HG03354 (cell line): ENCODE measurements at regions not wholly inside any gene's neighbourhood (a gene's known extent, or its start where the extent isn't known, plus 50 kb on each side); places are given as distances from the start of the nearest gene placed in this dataset.
"Not testable (repeated sequence)": the region's sequence is repeated elsewhere in the genome, so short reads cannot be mapped to it uniquely, and the experiment has no call there.

ENCODE experiments used
- ATAC-seq: cut with Tn5 transposase; IDR thresholded peaks from one replicate; pipeline ENCODE4 v1.9.1; 2021; ENCODE audit warnings: mild to moderate bottlenecking; ENCODE audit not compliant: unreplicated experiment, poor library complexity, severe bottlenecking

GRCh38 chr9:97110696-97111095 lies 71.8 kb upstream of the CTSV start:
- no peak for ATAC-seq

DNA sequence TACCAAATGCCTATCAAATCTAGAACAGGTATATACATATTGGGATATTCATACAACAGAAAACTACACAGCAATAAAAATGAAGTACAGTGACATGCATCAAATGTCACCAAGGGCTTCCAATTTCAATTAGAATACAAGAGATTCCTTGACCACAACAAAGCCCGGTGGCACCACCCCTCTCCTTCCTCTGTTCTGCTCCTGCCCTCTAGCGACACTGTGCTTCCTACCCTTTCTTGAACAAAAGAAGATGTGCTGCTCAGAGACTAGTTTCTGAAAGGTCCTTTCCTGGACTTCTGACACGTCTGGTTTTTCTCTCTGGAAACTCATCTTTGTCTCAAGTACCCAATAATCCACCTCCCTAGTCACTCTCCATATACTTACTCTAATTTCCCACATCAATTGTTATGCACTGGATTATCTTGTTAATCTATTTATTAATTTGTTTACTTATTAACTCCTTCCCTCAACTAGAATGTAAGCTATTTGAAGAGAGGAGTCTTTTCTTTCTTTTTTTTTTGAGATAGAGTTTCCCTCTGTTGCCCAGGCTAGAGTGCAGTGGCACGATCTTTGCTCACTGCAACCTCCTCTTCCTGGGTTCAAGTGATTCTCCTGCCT lies 70.4 kb upstream of the CTSV start:
- ATAC-seq: no peak

- not testable (repeated sequence) for ATAC-seq
Observed at GRCh38 chr9:97105220-97105619, 66.3 kb upstream of the CTSV start.

GRCh38 chr9:97103613-97104383 lies 64.9 kb upstream of the CTSV start:
- not testable (repeated sequence) for ATAC-seq

- ATAC-seq: not testable (repeated sequence)
Observed at GRCh38 chr9:97099540-97099939, 60.6 kb upstream of the CTSV start.

GRCh38 chr9:97096793-97097192 lies 57.9 kb upstream of the CTSV start:
- no peak for ATAC-seq

GRCh38 chr9:97089361-97089760 lies 50.4 kb upstream of the CTSV start:
- not testable (repeated sequence) for ATAC-seq
